Psoas muscle (tissue), 7 donors: ENCODE measurements at regions not wholly inside any gene's neighbourhood (a gene's known extent, or its start where the extent isn't known, plus 50 kb on each side); places are given as distances from the start of the nearest gene placed in this dataset.

Experiments used
- ATAC-seq, 4 donors: fragments of 200-7000 bp; cut with Tn5 transposase; one replicate each; pipeline ENCODE4 v1.9.1; 2020; ENCODE audit warnings: moderate library complexity in 3 of 4, mild to moderate bottlenecking in 2 of 4
- DNase-seq, 2 donors: peaks; one replicate each; pipeline ENCODE4 v3.0.0-alpha.2; 2020
- H3K27ac ChIP-seq: fragments of 200-600 bp; one replicate; pipeline ENCODE4 v1.8.0; 2022
- H3K27me3 ChIP-seq, 3 donors: fragments of 200-600 bp in 1 of 3; one replicate each; pipeline versions ENCODE4 v1.6.1 to v1.8.0; 2013 to 2022; ENCODE audit warnings: low read length in 2 of 3, mild to moderate bottlenecking in 2 of 3, moderate library complexity in 1 of 3; ENCODE audit not compliant: insufficient read depth in 3 of 3
- H3K36me3 ChIP-seq, 2 donors: fragments of 200-600 bp in 1 of 2; one replicate each; pipeline versions ENCODE4 v1.6.1 to v1.8.0; 2013 to 2022; ENCODE audit warnings: low read depth in 1 of 2, mild to moderate bottlenecking in 1 of 2, moderate library complexity in 1 of 2; ENCODE audit not compliant: insufficient read depth in 1 of 2
- H3K4me1 ChIP-seq: fragments of 200-600 bp; one replicate; pipeline ENCODE4 v1.8.0; 2022
- H3K4me3 ChIP-seq: fragments of 200-600 bp; one replicate; pipeline ENCODE4 v1.8.0; 2022; ENCODE audit warnings: mild to moderate bottlenecking
- H3K9me3 ChIP-seq: fragments of 200-600 bp; one replicate; pipeline ENCODE4 v1.8.0; 2022
- CTCF ChIP-seq: fragments of 200-600 bp; IDR thresholded peaks from one replicate; pipeline ENCODE4 v1.8.0; 2022; ENCODE audit warnings: antibody characterized with exemption
- WGBS, 3 donors: extraction: QIAGEN DNeasy Blood & Tissue Kit; methylation state at CpG; one replicate each; pipeline versions ENCODE4 v1.1.6 to v1.1.7; 2013; 5-methylcytosine and 5-hydroxymethylcytosine counted together
- intact Hi-C, 2 donors: fragments of 100-400 bp; cut with DNase I; formaldehyde crosslinking; loops; one replicate each; pipeline versions ENCODE4 v1.11.0 to v1.14.2; 2022
- donor health status: healthy with polysubstance abuse.
- donor health status: DM: no; HTN: no; CAD: no; lungs with moderate emphysema.
- donor health status: Bipolar disorder and iron deficiency.
- donor health status: healthy.
- donor health status: DM: yes; HTN: yes; CAD: no.
- donor health status: DM: no; HTN: no; CAD: no.
- donor health status: DM: yes; HTN: yes; CAD: no.

- 83 to 87% (median 84%) methylated on average over 2 of the region's 2 CpGs for WGBS, 3 donors
- H3K27ac ChIP-seq = no peak overlapping the region
- H3K9me3 ChIP-seq = no peaks in the 10 kb centered on the region
- ATAC-seq (no peak), DNase-seq (no peak)
- no peaks in the 10 kb centered on the region for H3K27me3 ChIP-seq
- TF ChIP-seq CTCF = no peak
- H3K4me1 ChIP-seq = no peaks in the 10 kb centered on the region
- no peak overlapping the region for H3K4me3 ChIP-seq
- intact Hi-C loops = no loop called here
- no peaks in the 10 kb centered on the region for H3K36me3 ChIP-seq
These were observed 405.9 kb upstream of the B3GALT2 start for GRCh38 chr1:193592317-193592716.

- Histone ChIP-seq H3K36me3 (no peaks in the 10 kb centered on the region), H3K27me3 (no peaks in the 10 kb centered on the region), H3K4me3 (no peak overlapping the region), H3K27ac (no peak overlapping the region), H3K9me3 (no peaks in the 10 kb centered on the region), H3K4me1 (no peaks in the 10 kb centered on the region)
- intact Hi-C loops = no loop called here
- no peak for ATAC-seq
- no peak for TF ChIP-seq CTCF
- DNase-seq = no peak
These were observed 403.7 kb upstream of the B3GALT2 start for GRCh38 chr1:193590102-193590501.

GRCh38 chr1:193589597-193590040 lies 403.2 kb upstream of the B3GALT2 start:
- H3K4me1 ChIP-seq = no peaks in the 10 kb centered on the region
- no peak overlapping the region for H3K4me3 ChIP-seq
- intact Hi-C loops = no loop called here
- no peaks in the 10 kb centered on the region for H3K27me3 ChIP-seq
- no peaks in the 10 kb centered on the region for H3K36me3 ChIP-seq
- H3K27ac ChIP-seq = no peak overlapping the region
- DNase-seq (no peak), ATAC-seq (no peak)
- 2 to 8% (median 6%) methylated on average over 3 of the region's 3 CpGs for WGBS, 3 donors
- no peak for TF ChIP-seq CTCF
- H3K9me3 ChIP-seq = no peaks in the 10 kb centered on the region

GRCh38 chr1:193588311-193589082 lies 402.1 kb upstream of the B3GALT2 start:
- intact Hi-C loops = no loop called here
- DNase-seq = no peak
- WGBS, 3 donors = 26 to 39% (median 27%) methylated on average over 8 of the region's 8 CpGs

More at GRCh38 chr1:193588311-193589082, 402.1 kb upstream of the B3GALT2 start:
- Histone ChIP-seq H3K4me3 (no peak overlapping the region), H3K36me3 (no peaks in the 10 kb centered on the region), H3K4me1 (no peaks in the 10 kb centered on the region), H3K27me3 (no peaks in the 10 kb centered on the region), H3K27ac (no peak overlapping the region), H3K9me3 (no peaks in the 10 kb centered on the region)
- ATAC-seq = no peak
- TF ChIP-seq CTCF = no peak
